Prostate gland (tissue), 2 donors: ENCODE measurements at regions not wholly inside any gene's neighbourhood (a gene's known extent, or its start where the extent isn't known, plus 50 kb on each side); places are given as distances from the start of the nearest gene placed in this dataset.

Source experiments
- DNase-seq: peaks from one replicate; pipeline ENCODE4 v3.0.0-alpha.2; 2019; ENCODE audit warnings: low spot score
- H3K27ac ChIP-seq, 2 donors: fragments of 200-600 bp; sonication (generic); 2 replicates each; pipeline ENCODE4 v1.5.1; 2017 to 2019
- H3K27me3 ChIP-seq: fragments of 200-600 bp; sonication (generic); replicated peaks from 2 replicates; pipeline ENCODE4 v1.5.1; 2019; ENCODE audit not compliant: insufficient read depth
- H3K36me3 ChIP-seq, 2 donors: fragments of 200-600 bp; sonication (generic); 1 replicate in 1 of 2; 2 replicates in 1 of 2; pipeline versions ENCODE4 v1.5.1 to v1.8.1; 2017 to 2019
- H3K4me1 ChIP-seq: fragments of 200-600 bp; sonication (generic); replicated peaks from 2 replicates; pipeline ENCODE4 v1.5.1; 2019
- H3K4me3 ChIP-seq, 2 donors: fragments of 200-600 bp; sonication (generic); 2 replicates each; pipeline ENCODE4 v1.5.1; 2017 to 2019
- H3K9me3 ChIP-seq: fragments of 200-600 bp; sonication (generic); 2 replicates; pipeline ENCODE4 v1.5.1; 2017
- POLR2A ChIP-seq: fragments of 450-650 bp; IDR thresholded peaks from one replicate; pipeline ENCODE4 v1.6.1; 2016; ENCODE audit warnings: antibody characterized with exemption, mild to moderate bottlenecking
- POLR2AphosphoS5 ChIP-seq: sonication (generic); formaldehyde crosslinking; IDR thresholded peaks from one replicate; pipeline ENCODE4 v1.6.1; 2017; ENCODE audit warnings: antibody characterized with exemption
- WGBS: methylation state at CpG from one replicate; pipeline ENCODE4 v1.1.5; 2018; 5-methylcytosine and 5-hydroxymethylcytosine counted together
- intact Hi-C: fragments of 100-400 bp; cut with DNase I; formaldehyde crosslinking; loops from one replicate; pipeline ENCODE4 v1.14.2; 2022
- TF ChIP-seq, protein P1 (sequence below), 4 experiments: fragments of 200-600 bp in 2 of 4; fragments of 450-650 bp in 2 of 4; sonication (generic) in 2 of 4; IDR thresholded peaks; 1 replicate in 3 of 4; 2 replicates in 1 of 4; pipeline ENCODE4 v1.5.1; 2016 to 2019; ENCODE audit warnings: antibody characterized with exemption in 4 of 4, mild to moderate bottlenecking in 2 of 4, moderate library complexity in 2 of 4

DNA sequence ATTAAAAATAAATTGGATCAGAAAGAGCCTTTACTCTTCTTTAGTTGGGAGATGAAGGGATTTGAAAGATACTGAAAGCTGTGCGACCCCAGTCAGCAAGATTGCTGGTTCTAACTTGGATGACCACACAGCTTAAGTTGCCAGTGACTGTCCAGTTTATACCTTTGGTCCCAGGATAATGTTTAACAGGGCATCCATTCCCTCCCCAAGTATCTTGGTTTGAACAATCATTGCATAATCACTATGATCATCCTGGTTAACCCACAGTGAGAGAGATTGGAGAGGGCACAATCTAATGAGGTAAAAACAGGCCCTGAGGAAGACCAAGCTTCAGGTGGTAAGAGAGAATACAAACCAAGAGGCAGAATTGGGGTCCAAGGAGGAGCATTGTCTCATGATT lies 798.3 kb downstream of the MAFB start:
- Histone ChIP-seq H3K27me3 (no peaks in the 10 kb centered on the region), H3K9me3 (no peaks in the 10 kb centered on the region), H3K4me3 (no peak overlapping the region), H3K36me3 (no peaks in the 10 kb centered on the region), H3K27ac (no peak overlapping the region), H3K4me1 (no peaks in the 10 kb centered on the region)
- 90% methylated on average over 1 of the region's 1 CpG for WGBS
- TF ChIP-seq POLR2AphosphoS5 (no peak), POLR2A (no peak)
- TF ChIP-seq, protein P1, sequence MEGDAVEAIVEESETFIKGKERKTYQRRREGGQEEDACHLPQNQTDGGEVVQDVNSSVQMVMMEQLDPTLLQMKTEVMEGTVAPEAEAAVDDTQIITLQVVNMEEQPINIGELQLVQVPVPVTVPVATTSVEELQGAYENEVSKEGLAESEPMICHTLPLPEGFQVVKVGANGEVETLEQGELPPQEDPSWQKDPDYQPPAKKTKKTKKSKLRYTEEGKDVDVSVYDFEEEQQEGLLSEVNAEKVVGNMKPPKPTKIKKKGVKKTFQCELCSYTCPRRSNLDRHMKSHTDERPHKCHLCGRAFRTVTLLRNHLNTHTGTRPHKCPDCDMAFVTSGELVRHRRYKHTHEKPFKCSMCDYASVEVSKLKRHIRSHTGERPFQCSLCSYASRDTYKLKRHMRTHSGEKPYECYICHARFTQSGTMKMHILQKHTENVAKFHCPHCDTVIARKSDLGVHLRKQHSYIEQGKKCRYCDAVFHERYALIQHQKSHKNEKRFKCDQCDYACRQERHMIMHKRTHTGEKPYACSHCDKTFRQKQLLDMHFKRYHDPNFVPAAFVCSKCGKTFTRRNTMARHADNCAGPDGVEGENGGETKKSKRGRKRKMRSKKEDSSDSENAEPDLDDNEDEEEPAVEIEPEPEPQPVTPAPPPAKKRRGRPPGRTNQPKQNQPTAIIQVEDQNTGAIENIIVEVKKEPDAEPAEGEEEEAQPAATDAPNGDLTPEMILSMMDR (IDR thresholded peaks at IDR 0.05), result no peak
- no peak for DNase-seq
- intact Hi-C loops, result no loop called here

DNA sequence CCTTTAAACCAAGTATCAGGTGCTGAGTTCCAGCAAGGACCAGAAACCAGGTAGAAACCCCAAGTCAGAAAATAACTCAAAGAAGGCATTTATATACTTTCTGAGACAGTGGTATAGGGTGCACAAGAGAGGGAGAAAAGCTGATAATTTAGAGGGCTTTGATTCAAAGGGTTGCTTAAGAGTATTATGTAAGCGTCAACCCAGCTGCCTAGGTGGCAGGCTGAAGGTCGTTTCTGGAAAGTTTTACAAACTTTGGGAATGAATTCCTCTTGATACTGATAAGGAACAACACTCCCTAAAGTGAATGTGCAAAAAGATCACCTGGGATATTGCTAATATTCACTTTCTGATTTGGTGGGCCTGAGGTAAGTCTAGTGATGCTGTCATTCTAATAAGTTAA lies 800.7 kb downstream of the MAFB start:
- Histone ChIP-seq H3K27me3 (no peaks in the 10 kb centered on the region), H3K27ac (no peak overlapping the region), H3K9me3 (no peaks in the 10 kb centered on the region), H3K36me3 (no peaks in the 10 kb centered on the region), H3K4me3 (no peak overlapping the region), H3K4me1 (no peaks in the 10 kb centered on the region)
- TF ChIP-seq POLR2A (no peak), POLR2AphosphoS5 (no peak)
- TF ChIP-seq, protein P1 (IDR thresholded peaks at IDR 0.05), result no peak
- no peak for DNase-seq
- intact Hi-C loops, result loop anchor here (5.0 to 10.0 kb wide), 2 partner anchors 799 to 1076 kb away; partner anchors contain the start of gene MAFB
- WGBS, result 83% methylated on average over 2 of the region's 2 CpGs

DNA sequence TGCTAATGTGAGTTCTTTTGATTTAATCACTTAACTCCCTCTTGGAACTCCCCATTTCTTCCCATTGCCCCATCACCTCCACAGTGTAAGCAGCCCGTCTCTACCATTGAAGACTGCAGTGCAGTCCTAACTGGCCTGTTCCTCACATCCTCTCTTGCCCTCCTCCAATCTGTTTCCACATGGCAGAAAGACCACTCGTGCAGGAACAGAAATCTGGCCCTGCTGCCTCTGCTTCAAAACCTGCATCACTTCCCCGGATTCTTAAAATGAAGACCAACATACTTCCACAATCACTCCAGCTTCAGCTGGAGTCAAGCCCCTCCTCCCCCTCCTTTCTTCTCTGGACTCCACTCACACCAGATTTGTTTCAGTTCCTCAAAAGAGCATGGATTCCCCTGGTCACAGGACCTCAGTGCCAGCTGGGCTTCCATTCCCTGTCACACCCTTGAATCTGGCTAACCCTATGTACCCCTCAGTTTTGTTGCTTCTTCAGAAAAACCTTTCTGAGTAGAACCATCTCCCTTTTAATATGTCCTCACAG lies 802.3 kb downstream of the MAFB start:
- DNase-seq, result no peak
- WGBS, result 83% methylated on average over 3 of the region's 3 CpGs
- intact Hi-C loops, result loop anchor here (5.0 to 10.0 kb wide), 2 partner anchors 801 to 1078 kb away; partner anchors contain the start of gene MAFB

DNA sequence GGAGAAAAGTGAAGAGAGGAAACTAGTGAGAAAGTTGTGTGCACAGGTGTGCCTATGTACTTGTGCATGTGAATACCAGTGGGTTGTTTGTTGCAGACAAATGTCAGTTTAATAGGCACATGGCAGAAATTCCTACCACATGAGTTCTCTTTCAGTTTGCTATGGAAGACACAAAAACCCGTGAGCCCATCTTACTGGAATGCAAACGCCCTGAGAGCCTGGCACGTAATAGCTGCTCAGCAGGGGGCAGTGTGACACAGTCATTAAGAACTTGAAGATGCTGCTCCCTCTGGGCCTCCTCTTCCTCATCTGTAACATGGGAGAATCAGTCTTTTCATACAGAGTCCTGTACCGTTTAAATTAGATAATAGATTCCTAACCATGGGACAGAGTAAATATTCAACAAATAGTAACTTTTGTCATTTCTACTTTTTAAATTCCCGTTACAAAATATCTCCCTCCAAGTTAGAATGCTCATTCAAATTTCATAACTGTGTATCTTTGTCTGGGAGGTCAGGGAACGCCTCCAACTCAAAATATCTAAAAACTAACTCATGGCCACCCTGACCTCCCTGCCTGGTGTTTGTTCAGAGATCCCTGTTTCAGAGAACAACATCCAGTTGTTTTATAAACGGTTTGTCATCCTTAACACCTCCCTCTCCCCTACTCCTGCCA lies 802.9 kb downstream of the MAFB start:
- H3K9me3 ChIP-seq, result no peaks in the 10 kb centered on the region
- no peaks in the 10 kb centered on the region for H3K4me1 ChIP-seq
- H3K27me3 ChIP-seq, result no peaks in the 10 kb centered on the region
- H3K36me3 ChIP-seq, result no peaks in the 10 kb centered on the region
- no peak overlapping the region for H3K27ac ChIP-seq
- 52% methylated on average over 7 of the region's 7 CpGs for WGBS
- intact Hi-C loops, result loop anchor here (5.0 to 10.0 kb wide), 2 partner anchors 801 to 1079 kb away; partner anchors contain the start of gene MAFB
- DNase-seq, result peak; percentile 42
- no peak overlapping the region for H3K4me3 ChIP-seq
- no peak for TF ChIP-seq POLR2AphosphoS5
- TF ChIP-seq, protein P1 (IDR thresholded peaks at IDR 0.05), result peak in 3 of 4 experiments; percentile 42 to 62 (median 55)
- TF ChIP-seq POLR2A, result no peak

More for the DNA sequence above, 802.3 kb downstream of the MAFB start:
- H3K9me3 ChIP-seq, result no peaks in the 10 kb centered on the region
- no peaks in the 10 kb centered on the region for H3K36me3 ChIP-seq
- no peak overlapping the region for H3K4me3 ChIP-seq
- TF ChIP-seq POLR2AphosphoS5 (no peak), POLR2A (no peak)
- TF ChIP-seq, protein P1 (IDR thresholded peaks at IDR 0.05), result no peak
- H3K27me3 ChIP-seq, result no peaks in the 10 kb centered on the region
- no peaks in the 10 kb centered on the region for H3K4me1 ChIP-seq
- H3K27ac ChIP-seq, result no peak overlapping the region
